CD1c-positive myeloid dendritic cell (primary cell): ENCODE measurements at regions not wholly inside any gene's neighbourhood (a gene's known extent, or its start where the extent isn't known, plus 50 kb on each side); places are given as distances from the start of the nearest gene placed in this dataset.

Source experiments
- DNase-seq: peaks from one replicate; pipeline ENCODE4 v3.0.0-alpha.2; 2016; ENCODE audit errors: extremely low spot score

DNA sequence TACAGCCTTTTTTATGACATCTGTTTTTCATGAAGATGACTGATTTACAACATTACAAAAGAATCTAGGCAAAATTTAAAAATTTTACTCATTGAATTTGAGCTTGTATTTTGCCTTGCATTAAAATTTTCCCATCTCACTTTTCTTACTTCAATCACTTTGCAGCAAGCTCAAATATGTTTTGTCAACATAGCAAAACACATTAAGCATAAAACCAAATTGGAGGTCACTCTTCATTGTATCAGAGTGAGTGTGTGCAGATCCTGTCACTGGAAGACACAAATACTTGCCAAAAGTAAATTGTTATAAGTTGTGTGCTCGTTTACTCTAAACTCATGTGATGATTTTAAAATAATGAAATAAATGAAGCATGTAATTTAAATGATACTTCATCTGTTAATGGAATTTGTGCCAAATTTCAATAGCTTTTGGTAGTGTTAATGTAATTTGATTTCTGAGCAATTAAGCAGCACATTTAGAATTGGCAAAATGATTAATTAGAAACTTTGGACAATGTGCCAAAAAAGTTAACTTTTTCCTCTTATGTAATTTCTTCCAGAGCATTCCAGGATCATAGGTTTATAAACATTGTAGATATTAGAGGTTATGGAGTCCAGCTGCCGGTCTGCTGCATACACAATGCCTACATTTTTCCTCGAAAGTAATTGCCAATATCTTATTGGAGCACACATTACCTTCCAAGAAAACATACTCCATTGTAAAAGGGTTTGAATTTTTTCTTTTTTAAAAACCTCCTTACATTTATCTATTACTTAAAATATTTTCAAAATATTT, 1078.2 kb upstream of the LRRTM3 start:
- DNase-seq, result no peak

DNA sequence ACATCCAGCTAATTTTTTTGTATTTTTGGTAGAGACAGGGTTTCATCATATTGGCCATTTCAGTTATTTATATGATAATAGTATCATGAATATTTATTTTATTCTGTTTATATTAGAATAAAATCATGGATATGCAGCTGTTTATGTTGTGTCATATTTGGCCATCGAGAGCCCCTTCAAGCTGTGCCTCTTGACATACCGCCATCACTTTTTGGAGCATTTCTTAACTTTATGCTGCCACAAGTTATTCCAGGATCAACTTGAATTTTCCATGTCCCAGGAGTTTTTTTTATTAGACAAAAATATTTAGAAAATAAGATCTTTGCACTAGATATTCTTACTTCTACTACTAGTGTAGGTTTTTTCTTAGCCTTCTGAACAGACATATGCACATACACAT, 1067.0 kb upstream of the LRRTM3 start:
- no peak for DNase-seq

DNA sequence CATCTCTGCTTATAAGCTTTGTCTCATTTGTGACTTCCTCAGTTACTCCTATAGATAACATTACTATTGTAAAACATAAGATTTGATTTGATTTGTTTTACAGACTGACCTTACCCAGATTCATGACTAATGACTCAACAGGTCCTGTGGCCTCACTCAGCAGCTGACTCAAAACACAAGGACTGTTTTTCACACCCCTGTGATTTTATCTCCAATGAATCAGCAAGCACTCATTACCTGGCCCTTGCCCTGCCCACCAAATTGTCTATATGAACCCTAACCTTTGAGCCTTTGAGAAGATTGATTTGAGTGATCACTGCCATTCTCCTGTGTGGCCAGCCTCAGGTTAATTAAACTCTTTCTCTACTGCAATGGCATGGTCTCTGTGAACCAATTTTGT, 1064.6 kb upstream of the LRRTM3 start:
- DNase-seq, result no peak
